Esophagus muscularis mucosa (tissue), 3 donors: ENCODE measurements at regions not wholly inside any gene's neighbourhood (a gene's known extent, or its start where the extent isn't known, plus 50 kb on each side); places are given as distances from the start of the nearest gene placed in this dataset.

Source experiments
- EP300 ChIP-seq: sonication (generic); formaldehyde crosslinking; IDR thresholded peaks from one replicate; pipeline ENCODE4 v1.6.1; 2017; ENCODE audit warnings: antibody characterized with exemption
- POLR2AphosphoS5 ChIP-seq, 2 donors: sonication (generic); formaldehyde crosslinking; IDR thresholded peaks; one replicate each; pipeline ENCODE4 v1.6.1; 2017; ENCODE audit warnings: antibody characterized with exemption in 2 of 2

DNA sequence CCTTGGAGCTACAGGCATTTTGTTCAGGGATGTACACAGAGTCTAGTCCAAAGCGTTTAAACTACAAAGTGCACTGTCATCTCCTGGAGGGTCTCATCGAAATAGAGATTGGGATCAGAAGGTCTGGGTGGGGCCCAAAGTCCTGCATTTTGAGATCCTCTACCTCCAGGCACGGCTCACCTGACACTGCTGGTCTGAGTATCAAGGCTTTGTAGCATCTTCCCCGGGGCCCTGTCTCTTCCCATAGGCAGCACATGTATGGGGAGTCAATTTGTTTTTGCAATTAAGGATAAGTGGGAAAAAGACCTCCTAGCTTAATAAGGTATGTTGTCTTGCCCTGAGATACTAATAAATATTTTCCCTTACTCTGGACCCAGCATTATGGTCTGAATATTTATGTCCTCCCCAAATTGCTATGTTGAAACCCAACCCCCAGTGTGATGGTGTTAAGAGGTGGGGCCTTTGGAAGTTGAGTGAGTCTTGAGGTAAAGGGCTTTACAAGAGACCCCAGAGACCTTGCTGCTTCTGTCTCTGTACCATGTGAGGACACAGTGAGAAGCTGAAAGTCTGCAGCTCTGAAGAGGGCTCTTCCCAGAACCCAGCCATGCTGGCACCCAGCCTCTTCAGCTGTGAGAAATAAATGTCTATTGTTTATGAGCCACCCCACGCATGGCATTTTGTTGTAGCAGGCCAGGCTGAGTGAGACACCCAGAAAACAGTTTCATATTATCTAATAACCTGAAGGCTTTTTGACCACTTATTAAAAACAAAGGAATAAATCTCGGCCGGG is 258.7 kb upstream of the HS6ST1 start:
- TF ChIP-seq EP300 = no peak
- no peak for TF ChIP-seq POLR2AphosphoS5 (IDR thresholded peaks at IDR 0.05)
